ENCODE measurements at regions not wholly inside any gene's neighbourhood (a gene's known extent, or its start where the extent isn't known, plus 50 kb on each side); places are given as distances from the start of the nearest gene placed in this dataset.

DNA sequence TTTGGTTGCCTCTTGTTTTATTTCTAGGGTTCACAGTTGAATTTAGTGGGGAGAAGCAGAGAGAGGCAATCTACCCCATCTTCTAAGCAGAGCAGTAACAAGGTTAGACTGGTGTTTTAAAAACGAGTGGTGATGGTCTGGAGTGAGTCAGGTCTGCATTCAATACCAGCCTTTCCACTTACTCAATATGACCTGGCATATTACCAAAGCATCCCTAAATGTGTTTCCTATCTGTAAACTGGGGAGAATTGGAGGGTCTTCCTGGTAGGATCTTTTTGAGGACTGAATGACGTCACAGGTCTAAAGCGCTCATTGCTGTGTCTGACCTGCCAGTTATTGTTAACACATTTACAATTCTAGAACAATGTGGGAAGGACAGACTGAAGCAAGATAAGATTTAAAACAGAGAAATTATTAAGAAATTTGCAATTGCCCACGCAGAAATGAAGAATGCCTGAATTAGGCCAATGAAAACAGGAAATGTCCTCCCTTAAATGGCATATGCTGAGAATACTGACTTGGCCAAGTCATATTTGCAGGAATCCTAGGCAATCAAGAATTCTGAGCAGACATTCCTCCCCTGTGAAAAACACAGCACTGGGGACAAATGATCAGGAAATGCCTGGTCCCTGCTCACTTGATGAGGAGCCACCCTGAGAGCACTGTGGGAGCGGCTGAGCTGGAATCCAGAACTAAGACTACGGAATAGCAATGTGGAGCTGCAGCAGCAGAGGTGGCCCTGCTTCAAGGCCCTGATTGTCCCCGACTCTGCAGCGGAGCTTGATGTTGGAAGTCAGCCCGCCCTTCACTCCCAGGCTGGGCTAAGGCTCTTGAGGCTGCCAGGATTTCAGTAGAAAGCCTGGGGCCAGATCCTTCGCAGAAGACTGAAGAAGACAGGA lies 184.5 kb upstream of the CXCL12 start:
- TF ChIP-seq, protein P1, sequence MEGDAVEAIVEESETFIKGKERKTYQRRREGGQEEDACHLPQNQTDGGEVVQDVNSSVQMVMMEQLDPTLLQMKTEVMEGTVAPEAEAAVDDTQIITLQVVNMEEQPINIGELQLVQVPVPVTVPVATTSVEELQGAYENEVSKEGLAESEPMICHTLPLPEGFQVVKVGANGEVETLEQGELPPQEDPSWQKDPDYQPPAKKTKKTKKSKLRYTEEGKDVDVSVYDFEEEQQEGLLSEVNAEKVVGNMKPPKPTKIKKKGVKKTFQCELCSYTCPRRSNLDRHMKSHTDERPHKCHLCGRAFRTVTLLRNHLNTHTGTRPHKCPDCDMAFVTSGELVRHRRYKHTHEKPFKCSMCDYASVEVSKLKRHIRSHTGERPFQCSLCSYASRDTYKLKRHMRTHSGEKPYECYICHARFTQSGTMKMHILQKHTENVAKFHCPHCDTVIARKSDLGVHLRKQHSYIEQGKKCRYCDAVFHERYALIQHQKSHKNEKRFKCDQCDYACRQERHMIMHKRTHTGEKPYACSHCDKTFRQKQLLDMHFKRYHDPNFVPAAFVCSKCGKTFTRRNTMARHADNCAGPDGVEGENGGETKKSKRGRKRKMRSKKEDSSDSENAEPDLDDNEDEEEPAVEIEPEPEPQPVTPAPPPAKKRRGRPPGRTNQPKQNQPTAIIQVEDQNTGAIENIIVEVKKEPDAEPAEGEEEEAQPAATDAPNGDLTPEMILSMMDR (IDR thresholded peaks at IDR 0.05; ENCODE audit: low read depth, low read length, poor library complexity, severe bottlenecking) = no peak
- TF ChIP-seq EZH2phosphoT487 (IDR thresholded peaks at IDR 0.05; ENCODE audit: borderline replicate concordance, low read length) = no peak

Measured in DOHH2 (cell line).